DND-41 (cell line): ENCODE measurements at regions not wholly inside any gene's neighbourhood (a gene's known extent, or its start where the extent isn't known, plus 50 kb on each side); places are given as distances from the start of the nearest gene placed in this dataset.

Source experiments
- EZH2 ChIP-seq: IDR thresholded peaks from 3 replicates; pipeline ENCODE4 v1.6.1; 2012; ENCODE audit warnings: borderline replicate concordance, low read depth, mild to moderate bottlenecking, moderate library complexity, low read length, inconsistent platforms; ENCODE audit not compliant: severe bottlenecking
- TF ChIP-seq, protein P1 (sequence below): IDR thresholded peaks from 2 replicates; pipeline ENCODE4 v1.5.1; 2012; ENCODE audit warnings: borderline replicate concordance, low read length, moderate library complexity, mild to moderate bottlenecking; ENCODE audit not compliant: poor library complexity, severe bottlenecking; ENCODE audit errors: extremely low read depth

- TF ChIP-seq, protein P1, sequence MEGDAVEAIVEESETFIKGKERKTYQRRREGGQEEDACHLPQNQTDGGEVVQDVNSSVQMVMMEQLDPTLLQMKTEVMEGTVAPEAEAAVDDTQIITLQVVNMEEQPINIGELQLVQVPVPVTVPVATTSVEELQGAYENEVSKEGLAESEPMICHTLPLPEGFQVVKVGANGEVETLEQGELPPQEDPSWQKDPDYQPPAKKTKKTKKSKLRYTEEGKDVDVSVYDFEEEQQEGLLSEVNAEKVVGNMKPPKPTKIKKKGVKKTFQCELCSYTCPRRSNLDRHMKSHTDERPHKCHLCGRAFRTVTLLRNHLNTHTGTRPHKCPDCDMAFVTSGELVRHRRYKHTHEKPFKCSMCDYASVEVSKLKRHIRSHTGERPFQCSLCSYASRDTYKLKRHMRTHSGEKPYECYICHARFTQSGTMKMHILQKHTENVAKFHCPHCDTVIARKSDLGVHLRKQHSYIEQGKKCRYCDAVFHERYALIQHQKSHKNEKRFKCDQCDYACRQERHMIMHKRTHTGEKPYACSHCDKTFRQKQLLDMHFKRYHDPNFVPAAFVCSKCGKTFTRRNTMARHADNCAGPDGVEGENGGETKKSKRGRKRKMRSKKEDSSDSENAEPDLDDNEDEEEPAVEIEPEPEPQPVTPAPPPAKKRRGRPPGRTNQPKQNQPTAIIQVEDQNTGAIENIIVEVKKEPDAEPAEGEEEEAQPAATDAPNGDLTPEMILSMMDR, result no peak
- no peak for TF ChIP-seq EZH2
Measured at GRCh38 chr13:59103004-59103768, 1060.5 kb downstream of the DIAPH3 start.
